ENCODE measurements at regions not wholly inside any gene's neighbourhood (a gene's known extent, or its start where the extent isn't known, plus 50 kb on each side); places are given as distances from the start of the nearest gene placed in this dataset.

DNA sequence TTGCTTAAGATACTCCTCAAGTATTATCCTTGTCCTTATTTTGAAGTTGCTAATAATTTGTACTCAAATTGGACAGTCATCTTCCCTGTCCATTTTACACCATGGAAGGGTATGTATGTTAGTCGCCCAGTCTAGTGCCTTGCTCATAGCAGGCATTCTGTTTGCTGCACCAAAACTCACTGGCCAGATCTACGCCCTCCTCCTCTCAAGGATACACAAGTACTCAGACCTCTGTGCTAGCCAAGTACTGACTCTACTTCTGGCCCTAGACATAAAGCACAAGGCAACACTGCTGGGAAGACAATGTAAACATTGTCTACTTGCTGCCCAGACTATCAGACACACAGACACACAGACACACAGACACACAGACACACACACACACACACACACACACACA is 57.7 kb downstream of the DNAAF9 start:
- H3K9me3 ChIP-seq, result no peaks in the 10 kb centered on the region
- H3K27me3 ChIP-seq, result no peaks in the 10 kb centered on the region
- H3K27ac ChIP-seq, result no peak overlapping the region
- peaks cover 16 to 65% (median 58%) of the 10 kb centered on the region in 4 donors for H3K36me3 ChIP-seq
- intact Hi-C loops (cut with DNase I; ENCODE audit: low total_unique reads), result no loop called here
- TF ChIP-seq, protein P1, sequence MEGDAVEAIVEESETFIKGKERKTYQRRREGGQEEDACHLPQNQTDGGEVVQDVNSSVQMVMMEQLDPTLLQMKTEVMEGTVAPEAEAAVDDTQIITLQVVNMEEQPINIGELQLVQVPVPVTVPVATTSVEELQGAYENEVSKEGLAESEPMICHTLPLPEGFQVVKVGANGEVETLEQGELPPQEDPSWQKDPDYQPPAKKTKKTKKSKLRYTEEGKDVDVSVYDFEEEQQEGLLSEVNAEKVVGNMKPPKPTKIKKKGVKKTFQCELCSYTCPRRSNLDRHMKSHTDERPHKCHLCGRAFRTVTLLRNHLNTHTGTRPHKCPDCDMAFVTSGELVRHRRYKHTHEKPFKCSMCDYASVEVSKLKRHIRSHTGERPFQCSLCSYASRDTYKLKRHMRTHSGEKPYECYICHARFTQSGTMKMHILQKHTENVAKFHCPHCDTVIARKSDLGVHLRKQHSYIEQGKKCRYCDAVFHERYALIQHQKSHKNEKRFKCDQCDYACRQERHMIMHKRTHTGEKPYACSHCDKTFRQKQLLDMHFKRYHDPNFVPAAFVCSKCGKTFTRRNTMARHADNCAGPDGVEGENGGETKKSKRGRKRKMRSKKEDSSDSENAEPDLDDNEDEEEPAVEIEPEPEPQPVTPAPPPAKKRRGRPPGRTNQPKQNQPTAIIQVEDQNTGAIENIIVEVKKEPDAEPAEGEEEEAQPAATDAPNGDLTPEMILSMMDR (IDR thresholded peaks at IDR 0.05), result no peak
- TF ChIP-seq EP300 (IDR thresholded peaks at IDR 0.05) (no peak), POLR2A (IDR thresholded peaks at IDR 0.05) (no peak), POLR2AphosphoS5 (IDR thresholded peaks at IDR 0.05) (no peak)
- H3K4me3 ChIP-seq, result no peak overlapping the region
- WGBS, 5 donors, result 87 to 96% (median 92%) methylated on average over 2 of the region's 2 CpGs
- H3K4me1 ChIP-seq, result no peaks in the 10 kb centered on the region
- no peak for DNase-seq

DNA sequence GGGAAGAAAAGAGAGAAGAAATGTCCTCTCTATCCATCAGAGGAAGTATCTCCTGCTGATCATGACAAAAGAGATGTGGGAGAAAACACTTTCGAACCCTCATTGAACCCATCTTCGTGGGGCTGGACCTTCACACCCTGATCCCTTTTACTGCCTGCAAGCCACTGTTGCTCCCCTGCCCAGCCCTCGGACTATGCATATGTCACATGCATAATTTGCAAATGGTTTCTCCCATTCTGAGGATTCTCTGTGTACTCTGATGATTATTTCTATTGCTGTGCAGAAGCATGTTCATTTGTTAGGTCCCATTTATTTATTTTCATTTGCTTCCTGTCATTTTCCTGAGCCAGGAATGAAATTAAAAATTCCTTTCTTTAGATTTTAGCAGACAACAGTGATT is 64.7 kb downstream of the DNAAF9 start:
- Histone ChIP-seq H3K27me3 (no peaks in the 10 kb centered on the region), H3K36me3 (peaks cover 14 to 67% (median 66%) of the 10 kb centered on the region in 4 donors), H3K4me3 (no peak overlapping the region), H3K27ac (no peak overlapping the region), H3K9me3 (no peaks in the 10 kb centered on the region), H3K4me1 (peaks cover 0 to 9% (median 5%) of the 10 kb centered on the region in 4 donors)
- TF ChIP-seq EP300 (IDR thresholded peaks at IDR 0.05), result no peak
- TF ChIP-seq, protein P1 (IDR thresholded peaks at IDR 0.05), result no peak
- no peak for TF ChIP-seq POLR2AphosphoS5 (IDR thresholded peaks at IDR 0.05)
- no peak for TF ChIP-seq POLR2A (IDR thresholded peaks at IDR 0.05)
- 88 to 98% (median 93%) methylated on average over 3 of the region's 3 CpGs for WGBS, 5 donors
- intact Hi-C loops (cut with DNase I; ENCODE audit: low total_unique reads), result no loop called here
- no peak for DNase-seq

GRCh38 chr20:3340443-3340842 is 67.0 kb downstream of the DNAAF9 start:
- Histone ChIP-seq H3K9me3 (no peaks in the 10 kb centered on the region), H3K27me3 (no peaks in the 10 kb centered on the region), H3K36me3 (peaks cover 7 to 49% (median 43%) of the 10 kb centered on the region in 4 donors), H3K4me1 (peaks cover 0 to 9% (median 5%) of the 10 kb centered on the region in 4 donors), H3K4me3 (no peak overlapping the region), H3K27ac (peak overlapping the region; percentile 50 to 65 (median 59))
- 31 to 67% (median 38%) methylated on average over 9 of the region's 9 CpGs for WGBS, 5 donors
- peak; percentile 67 to 84 for DNase-seq
- TF ChIP-seq EP300 (IDR thresholded peaks at IDR 0.05) (no peak), POLR2AphosphoS5 (IDR thresholded peaks at IDR 0.05) (peak in 1 of 3 donors; percentile 34), POLR2A (IDR thresholded peaks at IDR 0.05) (no peak)
- TF ChIP-seq, protein P1 (IDR thresholded peaks at IDR 0.05), result no peak
- intact Hi-C loops (cut with DNase I; ENCODE audit: low total_unique reads), result no loop called here

- Histone ChIP-seq H3K27me3 (no peaks in the 10 kb centered on the region), H3K4me3 (no peak overlapping the region), H3K9me3 (no peaks in the 10 kb centered on the region), H3K4me1 (peaks cover 0 to 9% (median 5%) of the 10 kb centered on the region in 4 donors), H3K36me3 (peaks cover 3 to 50% (median 39%) of the 10 kb centered on the region in 4 donors), H3K27ac (peak overlapping the region in 4 of 5 donors; percentile 9 to 65 (median 60))
- intact Hi-C loops (cut with DNase I; ENCODE audit: low total_unique reads), result no loop called here
- DNase-seq, result no peak
- 93 to 100% (median 98%) methylated on average over 1 of the region's 1 CpG for WGBS, 5 donors
- TF ChIP-seq POLR2AphosphoS5 (IDR thresholded peaks at IDR 0.05) (no peak), POLR2A (IDR thresholded peaks at IDR 0.05) (no peak), EP300 (IDR thresholded peaks at IDR 0.05) (no peak)
- TF ChIP-seq, protein P1 (IDR thresholded peaks at IDR 0.05), result no peak
Observed at GRCh38 chr20:3339571-3339970, 67.9 kb downstream of the DNAAF9 start.
